SK-N-SH treated with all-trans-retinoic acid at 6 μM for 48 hours (cell line): ENCODE measurements at regions not wholly inside any gene's neighbourhood (a gene's known extent, or its start where the extent isn't known, plus 50 kb on each side); places are given as distances from the start of the nearest gene placed in this dataset.

Experiments
- ATAC-seq: fragments of 200-7000 bp; cut with Tn5 transposase; 3 replicates; pipeline ENCODE4 v1.9.1; 2020; ENCODE audit warnings: mild to moderate bottlenecking, moderate library complexity
- ARNTL ChIP-seq: fragments of 450-650 bp; formaldehyde crosslinking; IDR thresholded peaks from 2 replicates; pipeline ENCODE4 v1.5.0; 2020; ENCODE audit warnings: low read depth, mild to moderate bottlenecking, moderate library complexity, borderline replicate concordance
- BACH2 ChIP-seq: fragments of 250-450 bp; sonication (Bioruptor Pico); IDR thresholded peaks from 2 replicates; pipeline ENCODE4 v1.9.0; 2021; ENCODE audit warnings: mild to moderate bottlenecking, borderline replicate concordance
- ESRRG ChIP-seq: fragments of 250-450 bp; sonication (Bioruptor Pico); IDR thresholded peaks from 2 replicates; pipeline ENCODE4 v1.6.1; 2021; ENCODE audit warnings: mild to moderate bottlenecking
- GLIS3 ChIP-seq: fragments of 250-450 bp; sonication (Bioruptor Pico); IDR thresholded peaks from 2 replicates; pipeline ENCODE4 v1.5.0; 2020; ENCODE audit warnings: mild to moderate bottlenecking, moderate library complexity
- ISL1 ChIP-seq: fragments of 250-450 bp; sonication (Bioruptor Pico); IDR thresholded peaks from 2 replicates; pipeline ENCODE4 v2.1.2; 2022; ENCODE audit warnings: mild to moderate bottlenecking, moderate library complexity
- OSR1 ChIP-seq: fragments of 250-450 bp; sonication (Bioruptor Pico); IDR thresholded peaks from 2 replicates; pipeline ENCODE4 v1.8.0; 2022; ENCODE audit warnings: moderate library complexity, mild to moderate bottlenecking, inconsistent platforms
- RARB ChIP-seq: fragments of 250-450 bp; sonication (Bioruptor Pico); IDR thresholded peaks from 2 replicates; pipeline ENCODE4 v1.8.0; 2021; ENCODE audit warnings: mild to moderate bottlenecking, moderate library complexity
- SNAI2 ChIP-seq: fragments of 250-450 bp; sonication (Bioruptor Pico); IDR thresholded peaks from 2 replicates; pipeline ENCODE4 v1.5.0; 2020; ENCODE audit warnings: mild to moderate bottlenecking, moderate library complexity
- TCF4 ChIP-seq: fragments of 250-450 bp; sonication (Bioruptor Pico); IDR thresholded peaks from 2 replicates; pipeline ENCODE4 v1.8.0; 2021; ENCODE audit warnings: mild to moderate bottlenecking, moderate library complexity, borderline replicate concordance
- TOX ChIP-seq: fragments of 250-450 bp; sonication (Bioruptor Pico); IDR thresholded peaks from 2 replicates; pipeline ENCODE4 v1.8.0; 2021; ENCODE audit warnings: mild to moderate bottlenecking, moderate library complexity, borderline replicate concordance
- ZC3H10 ChIP-seq: fragments of 250-450 bp; sonication (Bioruptor Pico); IDR thresholded peaks from 2 replicates; pipeline ENCODE4 v1.5.1; 2021; ENCODE audit warnings: mild to moderate bottlenecking, moderate library complexity
- ZFP3 ChIP-seq: fragments of 250-450 bp; sonication (Bioruptor Pico); IDR thresholded peaks from 2 replicates; pipeline ENCODE4 v1.5.0; 2020; ENCODE audit warnings: mild to moderate bottlenecking, moderate library complexity
- ZFP30 ChIP-seq: fragments of 450-650 bp; formaldehyde crosslinking; IDR thresholded peaks from 2 replicates; pipeline ENCODE4 v1.5.0; 2022; ENCODE audit warnings: mild to moderate bottlenecking, moderate library complexity
- ZNF70 ChIP-seq: fragments of 450-650 bp; formaldehyde crosslinking; IDR thresholded peaks from 2 replicates; pipeline ENCODE4 v1.5.0; 2020; ENCODE audit warnings: mild to moderate bottlenecking, moderate library complexity
- ZNF8 ChIP-seq: fragments of 450-650 bp; formaldehyde crosslinking; IDR thresholded peaks from 2 replicates; pipeline ENCODE4 v1.5.0; 2020; ENCODE audit warnings: mild to moderate bottlenecking, moderate library complexity
- TF ChIP-seq, protein P1 (sequence below): fragments of 250-450 bp; sonication (Bioruptor Pico); IDR thresholded peaks from 2 replicates; pipeline ENCODE4 v1.8.0; 2021; ENCODE audit warnings: low read depth, mild to moderate bottlenecking, moderate library complexity, borderline replicate concordance
- TF ChIP-seq, protein P2 (sequence below): fragments of 250-450 bp; sonication (Bioruptor Pico); IDR thresholded peaks from 2 replicates; pipeline ENCODE4 v1.5.1; 2021; ENCODE audit warnings: mild to moderate bottlenecking, moderate library complexity
- TF ChIP-seq, protein P3 (sequence below): fragments of 250-450 bp; sonication (Bioruptor Pico); IDR thresholded peaks from 2 replicates; pipeline ENCODE4 v1.5.1; 2020; ENCODE audit warnings: low read depth, mild to moderate bottlenecking, moderate library complexity

DNA sequence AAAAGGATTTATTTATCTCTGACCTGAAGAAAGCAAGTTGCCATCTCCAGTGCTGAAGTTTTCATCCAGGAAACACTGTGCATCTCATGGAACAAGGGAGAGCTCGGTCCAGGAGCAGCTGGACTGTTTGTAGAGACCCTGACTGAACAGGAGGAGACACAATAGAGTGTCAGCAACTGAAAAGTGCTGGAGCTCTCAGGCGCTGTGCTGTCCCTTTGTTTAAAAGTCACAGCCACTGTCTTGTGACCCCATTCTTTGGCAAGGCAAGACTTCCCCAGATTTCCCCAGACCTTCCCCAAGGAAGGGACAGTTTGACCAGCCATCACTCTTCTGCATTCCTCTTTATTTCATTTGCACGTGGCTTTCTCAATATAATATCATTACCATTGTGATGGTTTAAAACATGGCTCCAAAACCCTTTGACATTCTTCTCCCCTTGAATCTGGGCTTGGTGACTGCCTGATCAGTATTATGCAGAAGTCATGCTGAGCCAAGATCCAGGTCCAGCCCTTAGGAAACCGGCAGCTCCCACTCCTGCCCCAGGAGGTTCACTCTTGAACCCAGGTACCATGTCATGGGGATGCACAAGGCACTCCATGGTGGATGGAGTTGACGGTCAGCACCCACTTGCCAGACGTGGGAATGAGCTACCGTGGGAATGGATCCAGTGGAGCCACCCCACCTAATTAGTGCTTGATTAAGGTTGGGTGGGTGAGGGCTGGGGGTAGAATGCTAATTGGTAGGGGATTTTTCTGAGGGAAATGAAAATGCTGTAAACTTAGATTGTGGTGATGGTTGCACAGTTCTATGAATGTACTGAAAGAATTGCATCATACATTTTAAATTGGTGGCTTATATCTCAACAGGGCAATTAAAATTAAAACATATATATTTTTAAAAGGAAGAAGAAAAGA is 497.9 kb upstream of the RAB6C start:
- no peak for TF ChIP-seq RARB (CRISPR knock-in tag)
- TF ChIP-seq ZNF8 (CRISPR knock-in tag): no peak
- no peak for TF ChIP-seq SNAI2 (CRISPR knock-in tag)
- no peak for TF ChIP-seq ZFP30 (CRISPR knock-in tag)
- TF ChIP-seq ARNTL (CRISPR knock-in tag): no peak
- TF ChIP-seq ESRRG (CRISPR knock-in tag): no peak
- no peak for TF ChIP-seq TCF4
- TF ChIP-seq ISL1 (CRISPR knock-in tag): no peak
- no peak for TF ChIP-seq ZNF70 (CRISPR knock-in tag)
- TF ChIP-seq ZFP3 (CRISPR knock-in tag): no peak
- TF ChIP-seq, protein P1, sequence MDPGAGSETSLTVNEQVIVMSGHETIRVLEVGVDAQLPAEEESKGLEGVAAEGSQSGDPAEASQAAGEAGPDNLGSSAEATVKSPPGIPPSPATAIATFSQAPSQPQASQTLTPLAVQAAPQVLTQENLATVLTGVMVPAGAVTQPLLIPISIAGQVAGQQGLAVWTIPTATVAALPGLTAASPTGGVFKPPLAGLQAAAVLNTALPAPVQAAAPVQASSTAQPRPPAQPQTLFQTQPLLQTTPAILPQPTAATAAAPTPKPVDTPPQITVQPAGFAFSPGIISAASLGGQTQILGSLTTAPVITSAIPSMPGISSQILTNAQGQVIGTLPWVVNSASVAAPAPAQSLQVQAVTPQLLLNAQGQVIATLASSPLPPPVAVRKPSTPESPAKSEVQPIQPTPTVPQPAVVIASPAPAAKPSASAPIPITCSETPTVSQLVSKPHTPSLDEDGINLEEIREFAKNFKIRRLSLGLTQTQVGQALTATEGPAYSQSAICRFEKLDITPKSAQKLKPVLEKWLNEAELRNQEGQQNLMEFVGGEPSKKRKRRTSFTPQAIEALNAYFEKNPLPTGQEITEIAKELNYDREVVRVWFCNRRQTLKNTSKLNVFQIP: no peak
- TF ChIP-seq, protein P2, sequence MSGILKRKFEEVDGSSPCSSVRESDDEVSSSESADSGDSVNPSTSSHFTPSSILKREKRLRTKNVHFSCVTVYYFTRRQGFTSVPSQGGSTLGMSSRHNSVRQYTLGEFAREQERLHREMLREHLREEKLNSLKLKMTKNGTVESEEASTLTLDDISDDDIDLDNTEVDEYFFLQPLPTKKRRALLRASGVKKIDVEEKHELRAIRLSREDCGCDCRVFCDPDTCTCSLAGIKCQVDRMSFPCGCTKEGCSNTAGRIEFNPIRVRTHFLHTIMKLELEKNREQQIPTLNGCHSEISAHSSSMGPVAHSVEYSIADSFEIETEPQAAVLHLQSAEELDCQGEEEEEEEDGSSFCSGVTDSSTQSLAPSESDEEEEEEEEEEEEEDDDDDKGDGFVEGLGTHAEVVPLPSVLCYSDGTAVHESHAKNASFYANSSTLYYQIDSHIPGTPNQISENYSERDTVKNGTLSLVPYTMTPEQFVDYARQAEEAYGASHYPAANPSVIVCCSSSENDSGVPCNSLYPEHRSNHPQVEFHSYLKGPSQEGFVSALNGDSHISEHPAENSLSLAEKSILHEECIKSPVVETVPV (CRISPR knock-in tag): no peak
- no peak for ATAC-seq

DNA sequence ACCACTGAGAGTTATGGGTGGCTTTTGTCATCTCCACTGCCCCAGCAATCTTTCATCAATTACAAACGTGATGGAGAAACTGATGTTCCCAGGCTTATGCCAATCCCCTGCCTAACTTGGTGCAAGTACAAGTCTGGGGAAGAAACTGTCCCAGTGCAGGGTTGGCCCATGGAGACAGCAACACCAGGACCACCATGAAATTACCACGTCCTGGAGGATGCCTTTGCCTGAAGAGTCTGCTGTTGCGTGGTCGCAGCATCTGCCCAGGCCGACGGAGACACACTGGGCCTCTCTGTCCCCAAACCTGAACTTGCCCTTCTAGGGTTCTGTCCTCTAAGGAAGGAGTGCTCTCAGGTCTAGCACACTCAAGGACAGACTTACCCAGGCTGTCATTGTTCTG is 496.8 kb upstream of the RAB6C start:
- TF ChIP-seq ZC3H10: no peak
- TF ChIP-seq ESRRG (CRISPR knock-in tag): no peak
- TF ChIP-seq GLIS3 (CRISPR knock-in tag): no peak
- no peak for TF ChIP-seq ZFP3 (CRISPR knock-in tag)
- TF ChIP-seq BACH2: no peak
- no peak for TF ChIP-seq ISL1 (CRISPR knock-in tag)
- TF ChIP-seq TCF4: no peak
- TF ChIP-seq ZNF70 (CRISPR knock-in tag): no peak
- no peak for TF ChIP-seq RARB (CRISPR knock-in tag)
- no peak for ATAC-seq

DNA sequence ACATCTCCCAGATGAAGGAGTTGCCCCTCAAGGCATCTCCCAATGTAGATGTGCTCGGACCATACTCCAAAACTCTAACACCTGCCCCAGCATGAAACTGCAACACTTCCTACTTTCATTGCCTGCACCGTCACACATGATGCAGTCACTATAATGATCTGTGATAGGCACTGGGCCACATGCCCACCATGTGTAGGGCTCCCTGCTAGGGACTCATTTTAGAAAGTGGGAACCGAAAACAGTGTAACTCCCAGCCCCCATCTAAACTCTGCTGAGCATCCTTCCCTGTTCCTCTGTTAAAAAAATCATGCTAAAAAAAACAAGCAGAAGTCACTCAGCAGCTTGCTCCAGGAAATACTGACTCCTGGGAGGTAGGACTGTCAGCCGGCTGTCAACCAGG is 496.1 kb upstream of the RAB6C start:
- no peak for ATAC-seq
- TF ChIP-seq ZNF70 (CRISPR knock-in tag) (no peak), TOX (no peak), ZC3H10 (no peak), BACH2 (no peak), OSR1 (no peak), ESRRG (CRISPR knock-in tag) (no peak)
- TF ChIP-seq, protein P1: no peak

DNA sequence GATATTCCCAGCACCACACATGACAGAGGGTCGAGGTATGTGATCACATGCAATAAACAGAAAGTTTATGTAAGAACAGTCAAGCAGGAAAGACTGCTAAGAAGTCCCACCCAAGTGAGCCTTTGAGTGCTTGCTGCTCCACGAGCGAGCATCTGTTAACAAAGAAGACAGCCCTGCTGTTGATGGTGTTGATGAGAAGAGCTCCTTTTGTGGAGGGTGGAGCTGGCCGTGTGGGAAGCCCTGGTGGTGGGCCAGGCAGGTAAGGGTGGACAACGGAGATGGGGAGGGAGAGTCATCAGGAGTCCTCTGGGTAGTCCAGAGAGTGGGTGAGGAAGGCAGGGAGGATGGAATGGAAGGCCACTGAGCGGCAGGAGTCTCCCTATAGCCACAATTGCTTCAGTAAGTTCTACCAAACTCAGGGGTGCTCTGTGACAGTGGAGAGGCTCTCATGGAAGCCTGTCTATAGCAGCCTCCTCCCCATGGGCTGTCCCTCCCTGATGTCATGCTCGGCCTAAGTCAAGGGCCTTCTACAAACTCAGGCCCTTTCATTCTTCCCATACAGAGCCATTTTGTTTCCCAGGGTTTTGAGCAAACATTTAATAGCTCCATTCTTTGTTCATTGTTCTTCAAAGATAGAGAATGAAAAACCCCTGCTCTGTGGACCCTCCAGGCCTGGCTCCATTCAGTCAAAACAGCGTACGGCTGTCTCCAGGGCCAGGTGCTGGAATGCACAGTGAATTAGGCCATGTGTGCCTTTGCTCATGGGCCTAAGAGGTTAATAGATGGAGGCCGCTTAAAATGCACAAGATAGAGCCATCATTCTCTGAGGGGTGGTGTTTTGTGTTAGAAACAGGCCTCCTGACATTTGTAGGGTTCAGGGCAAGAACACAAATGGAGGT is 494.2 kb upstream of the RAB6C start:
- no peak for ATAC-seq
- TF ChIP-seq, protein P1: no peak
- no peak for TF ChIP-seq BACH2
- TF ChIP-seq ARNTL (CRISPR knock-in tag): no peak
- no peak for TF ChIP-seq ISL1 (CRISPR knock-in tag)
- TF ChIP-seq, protein P3, sequence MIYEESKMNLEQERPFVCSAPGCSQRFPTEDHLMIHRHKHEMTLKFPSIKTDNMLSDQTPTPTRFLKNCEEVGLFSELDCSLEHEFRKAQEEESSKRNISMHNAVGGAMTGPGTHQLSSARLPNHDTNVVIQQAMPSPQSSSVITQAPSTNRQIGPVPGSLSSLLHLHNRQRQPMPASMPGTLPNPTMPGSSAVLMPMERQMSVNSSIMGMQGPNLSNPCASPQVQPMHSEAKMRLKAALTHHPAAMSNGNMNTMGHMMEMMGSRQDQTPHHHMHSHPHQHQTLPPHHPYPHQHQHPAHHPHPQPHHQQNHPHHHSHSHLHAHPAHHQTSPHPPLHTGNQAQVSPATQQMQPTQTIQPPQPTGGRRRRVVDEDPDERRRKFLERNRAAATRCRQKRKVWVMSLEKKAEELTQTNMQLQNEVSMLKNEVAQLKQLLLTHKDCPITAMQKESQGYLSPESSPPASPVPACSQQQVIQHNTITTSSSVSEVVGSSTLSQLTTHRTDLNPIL (CRISPR knock-in tag): no peak
